GM12874 (cell line): ENCODE measurements at regions not wholly inside any gene's neighbourhood (a gene's known extent, or its start where the extent isn't known, plus 50 kb on each side); places are given as distances from the start of the nearest gene placed in this dataset.

Experiments used
- CTCF ChIP-seq: IDR thresholded peaks from 2 replicates; pipeline ENCODE4 v1.5.1; 2011; ENCODE audit warnings: low read depth, mild to moderate bottlenecking, control low read depth, low read length, moderate library complexity; ENCODE audit not compliant: insufficient read depth

- TF ChIP-seq CTCF: peak; percentile 81
Observed at GRCh38 chr13:62512194-62513141, 1096.8 kb upstream of the PCDH20 start.

DNA sequence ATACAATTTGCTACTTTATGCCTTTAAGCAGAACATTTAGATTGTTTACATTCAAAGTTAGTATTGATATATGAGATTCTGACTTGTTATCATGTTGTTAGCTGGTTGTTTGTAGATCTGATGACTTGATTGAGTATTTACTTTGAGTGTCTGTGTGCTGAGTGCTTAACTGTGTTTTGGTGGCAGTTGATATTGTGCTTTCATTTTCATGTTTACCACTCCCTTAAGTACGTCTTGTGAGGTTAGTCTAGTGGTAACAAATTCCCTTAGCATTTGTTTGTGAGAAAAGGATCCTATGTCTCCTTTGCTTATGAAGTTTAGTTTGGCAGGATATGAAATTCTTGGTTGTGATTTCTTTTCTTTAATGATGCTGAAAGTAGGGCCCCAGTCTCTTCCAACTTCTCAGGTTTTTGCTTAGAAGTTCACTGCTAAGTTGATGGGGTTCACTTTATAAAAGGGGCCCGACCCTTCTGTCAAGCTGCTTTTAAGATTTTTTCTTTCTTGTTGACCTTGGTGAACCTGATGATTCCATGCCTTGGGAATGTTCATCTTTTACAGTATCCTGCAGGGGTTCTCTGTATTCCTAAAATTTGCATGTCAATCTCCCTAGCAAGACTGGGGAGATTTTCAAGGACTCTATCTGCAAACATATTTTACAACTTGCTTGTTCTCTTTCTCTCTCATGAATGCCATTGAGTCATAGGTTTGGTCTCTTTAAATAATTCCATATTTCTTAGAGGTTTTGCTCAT lies 1095.4 kb upstream of the PCDH20 start:
- TF ChIP-seq CTCF: no peak

DNA sequence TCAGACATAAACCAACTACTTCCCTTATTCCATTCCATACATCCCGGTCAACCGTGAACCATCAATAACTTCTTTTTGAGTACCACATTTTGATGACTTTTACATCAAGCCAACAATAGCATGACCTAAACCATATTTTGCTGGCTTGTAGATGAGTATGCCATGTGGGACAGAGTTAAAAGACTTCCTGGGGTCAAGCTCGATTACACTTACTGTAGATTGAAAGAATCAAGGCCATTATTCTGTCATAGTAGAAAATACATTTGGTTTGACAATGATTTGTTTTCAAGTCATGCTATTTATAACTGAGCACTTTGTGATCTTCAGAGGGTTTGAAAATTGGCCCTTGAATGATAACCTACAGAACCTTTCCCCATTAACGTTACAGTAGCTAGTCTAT lies 1086.9 kb upstream of the PCDH20 start:
- TF ChIP-seq CTCF: no peak

GRCh38 chr13:62489731-62490130 lies 1074.1 kb upstream of the PCDH20 start:
- no peak for TF ChIP-seq CTCF

DNA sequence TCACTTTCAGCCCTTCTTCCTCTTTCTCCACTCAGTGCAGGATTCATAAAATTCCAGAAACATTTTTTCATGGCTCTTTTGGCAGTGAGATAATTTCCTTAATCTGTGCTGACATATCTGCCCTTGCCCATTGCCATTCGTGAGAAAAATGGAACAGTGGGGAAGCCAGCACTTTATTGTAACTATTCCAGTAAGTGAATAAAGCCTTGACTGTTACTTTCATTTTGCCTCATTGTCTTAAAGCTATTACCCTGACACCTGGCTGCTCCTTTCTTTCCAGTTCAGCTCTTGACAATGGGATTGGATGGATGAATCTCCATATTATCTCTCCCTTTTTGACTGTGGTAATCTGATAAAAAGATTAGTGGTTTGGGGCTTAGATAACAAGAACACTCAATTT lies 1068.1 kb upstream of the PCDH20 start:
- no peak for TF ChIP-seq CTCF

DNA sequence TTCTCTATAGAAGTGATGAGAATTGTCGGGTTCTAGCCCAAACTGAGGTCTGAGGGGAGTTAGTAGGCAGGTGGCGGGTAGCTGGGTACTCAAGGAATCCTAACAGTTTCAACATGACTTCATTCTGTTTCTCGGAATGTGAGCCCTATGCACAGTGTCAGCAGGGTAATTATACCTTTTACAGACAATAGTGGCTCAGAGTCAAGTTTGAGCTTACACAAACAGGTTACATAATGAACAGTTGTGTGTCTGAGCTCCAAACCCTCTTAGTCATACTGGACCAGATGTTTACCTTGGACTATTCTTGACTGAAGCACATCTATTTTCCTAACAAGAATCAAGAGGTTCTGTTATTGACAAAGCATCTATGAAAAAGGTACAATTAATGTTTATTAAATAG lies 1066.7 kb upstream of the PCDH20 start:
- TF ChIP-seq CTCF: no peak

DNA sequence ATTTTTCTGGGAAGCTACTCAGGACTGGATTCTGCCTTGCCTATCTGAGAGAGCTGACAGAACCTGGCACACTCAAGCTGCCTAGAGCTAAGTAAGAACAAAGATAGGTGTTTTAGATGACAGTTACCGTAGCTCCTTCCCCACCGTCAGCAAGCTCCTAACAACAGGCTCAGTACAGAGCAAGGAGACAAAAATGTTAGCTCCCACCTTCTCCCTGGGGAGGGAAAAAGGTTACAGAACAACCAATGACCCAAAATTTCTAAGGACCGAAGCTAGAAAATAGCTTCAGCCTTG lies 1058.2 kb upstream of the PCDH20 start:
- no peak for TF ChIP-seq CTCF
